Activated naive CD8-positive, alpha-beta T cell treated with anti-CD3 and anti-CD28 coated beads, Interleukin-2, amount 50 U/mL, for 16 hours (primary cell): ENCODE measurements at regions not wholly inside any gene's neighbourhood (a gene's known extent, or its start where the extent isn't known, plus 50 kb on each side); places are given as distances from the start of the nearest gene placed in this dataset.

Source experiments
- DNase-seq: peaks from one replicate; pipeline ENCODE4 v3.0.0-alpha.2; 2020; ENCODE audit warnings: low read depth, low spot score

GRCh38 chr13:99666146-99666805, 165.0 kb downstream of the TM9SF2 start:
- no peak for DNase-seq

GRCh38 chr13:99665711-99666110, 164.4 kb downstream of the TM9SF2 start:
- DNase-seq = no peak

GRCh38 chr13:99663908-99664307, 162.6 kb downstream of the TM9SF2 start:
- no peak for DNase-seq

- DNase-seq = no peak
Observed at GRCh38 chr13:99663185-99663825, 162.0 kb downstream of the TM9SF2 start.

- no peak for DNase-seq
Observed at GRCh38 chr13:99662678-99663077, 161.4 kb downstream of the TM9SF2 start.

GRCh38 chr13:99661791-99662190, 160.5 kb downstream of the TM9SF2 start:
- no peak for DNase-seq

GRCh38 chr13:99659866-99660554, 158.7 kb downstream of the TM9SF2 start:
- no peak for DNase-seq

- no peak for DNase-seq
Observed at GRCh38 chr13:99659226-99659625, 158.0 kb downstream of the TM9SF2 start.

GRCh38 chr13:99658261-99658991, 157.2 kb downstream of the TM9SF2 start:
- DNase-seq = no peak

- no peak for DNase-seq
Observed at GRCh38 chr13:99657848-99658260, 156.6 kb downstream of the TM9SF2 start.

GRCh38 chr13:99656844-99657381, 155.6 kb downstream of the TM9SF2 start:
- no peak for DNase-seq

GRCh38 chr13:99656092-99656745, 154.9 kb downstream of the TM9SF2 start:
- DNase-seq = peak; percentile 67

- DNase-seq = no peak
Observed at GRCh38 chr13:99655351-99656091, 154.2 kb downstream of the TM9SF2 start.

- DNase-seq = no peak
Observed at GRCh38 chr13:99654076-99654475, 152.8 kb downstream of the TM9SF2 start.

- no peak for DNase-seq
Observed at GRCh38 chr13:99653526-99653925, 152.3 kb downstream of the TM9SF2 start.

GRCh38 chr13:99652901-99653300, 151.6 kb downstream of the TM9SF2 start:
- no peak for DNase-seq

- DNase-seq = no peak
Observed at GRCh38 chr13:99652141-99652540, 150.9 kb downstream of the TM9SF2 start.

- DNase-seq = no peak
Observed at GRCh38 chr13:99651016-99651415, 149.7 kb downstream of the TM9SF2 start.

- DNase-seq = no peak
Observed at GRCh38 chr13:99650410-99650809, 149.1 kb downstream of the TM9SF2 start.

GRCh38 chr13:99648927-99649326, 147.7 kb downstream of the TM9SF2 start:
- DNase-seq = no peak
